PC-3 (cell line): ENCODE measurements at regions not wholly inside any gene's neighbourhood (a gene's known extent, or its start where the extent isn't known, plus 50 kb on each side); places are given as distances from the start of the nearest gene placed in this dataset.

Experiments
- EZH2 ChIP-seq: fragments of 300-600 bp; sonication (generic); IDR thresholded peaks from one replicate; pipeline ENCODE4 v1.6.1; 2017; ENCODE audit warnings: antibody characterized with exemption, mild to moderate bottlenecking, low read length; ENCODE audit not compliant: unreplicated experiment
- EZH2phosphoT487 ChIP-seq: fragments of 300-600 bp; sonication (generic); IDR thresholded peaks from 2 replicates; pipeline ENCODE4 v1.6.1; 2018; ENCODE audit warnings: mild to moderate bottlenecking, antibody characterized with exemption, low read length, borderline replicate concordance
- TF ChIP-seq, protein P1 (sequence below): fragments of 300-600 bp; sonication (generic); conservative IDR thresholded peaks from 2 replicates; pipeline ENCODE4 v1.5.1; 2017; ENCODE audit warnings: antibody characterized with exemption, low read depth, mild to moderate bottlenecking, low read length

DNA sequence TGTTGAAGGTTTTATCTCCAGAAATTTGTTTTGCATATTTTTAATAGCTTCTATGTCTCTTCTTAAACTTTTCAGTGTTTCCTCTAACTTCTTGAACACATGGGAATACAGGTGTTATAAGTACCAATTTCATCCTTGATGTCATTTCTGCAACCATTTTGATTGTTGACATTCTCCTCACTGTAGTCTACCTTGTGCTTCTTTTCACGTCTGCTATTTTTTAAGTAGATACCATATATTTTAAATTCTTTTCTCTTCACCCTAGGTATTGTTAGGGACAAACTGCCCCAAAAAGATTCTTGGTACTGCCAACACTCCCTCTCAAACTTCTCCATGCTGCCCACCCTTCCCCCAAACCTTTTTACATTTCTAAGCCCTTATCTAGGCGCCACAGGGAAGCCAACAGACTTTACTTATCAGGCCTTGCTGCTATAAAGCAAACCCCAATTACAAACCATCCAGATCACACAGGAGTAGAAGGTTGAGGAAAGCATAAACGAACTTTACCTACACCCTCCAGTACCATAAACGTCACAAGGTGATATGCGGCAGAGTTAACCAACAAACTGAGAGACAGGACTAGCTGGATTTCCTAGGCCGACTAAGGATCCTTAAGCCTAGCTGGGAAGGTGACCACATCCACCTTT, 1165.3 kb downstream of the TAF11L14 start:
- TF ChIP-seq, protein P1, sequence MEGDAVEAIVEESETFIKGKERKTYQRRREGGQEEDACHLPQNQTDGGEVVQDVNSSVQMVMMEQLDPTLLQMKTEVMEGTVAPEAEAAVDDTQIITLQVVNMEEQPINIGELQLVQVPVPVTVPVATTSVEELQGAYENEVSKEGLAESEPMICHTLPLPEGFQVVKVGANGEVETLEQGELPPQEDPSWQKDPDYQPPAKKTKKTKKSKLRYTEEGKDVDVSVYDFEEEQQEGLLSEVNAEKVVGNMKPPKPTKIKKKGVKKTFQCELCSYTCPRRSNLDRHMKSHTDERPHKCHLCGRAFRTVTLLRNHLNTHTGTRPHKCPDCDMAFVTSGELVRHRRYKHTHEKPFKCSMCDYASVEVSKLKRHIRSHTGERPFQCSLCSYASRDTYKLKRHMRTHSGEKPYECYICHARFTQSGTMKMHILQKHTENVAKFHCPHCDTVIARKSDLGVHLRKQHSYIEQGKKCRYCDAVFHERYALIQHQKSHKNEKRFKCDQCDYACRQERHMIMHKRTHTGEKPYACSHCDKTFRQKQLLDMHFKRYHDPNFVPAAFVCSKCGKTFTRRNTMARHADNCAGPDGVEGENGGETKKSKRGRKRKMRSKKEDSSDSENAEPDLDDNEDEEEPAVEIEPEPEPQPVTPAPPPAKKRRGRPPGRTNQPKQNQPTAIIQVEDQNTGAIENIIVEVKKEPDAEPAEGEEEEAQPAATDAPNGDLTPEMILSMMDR, result no peak
- no peak for TF ChIP-seq EZH2
- no peak for TF ChIP-seq EZH2phosphoT487
